ENCODE measurements at regions not wholly inside any gene's neighbourhood (a gene's known extent, or its start where the extent isn't known, plus 50 kb on each side); places are given as distances from the start of the nearest gene placed in this dataset.

- TF ChIP-seq, protein P1, sequence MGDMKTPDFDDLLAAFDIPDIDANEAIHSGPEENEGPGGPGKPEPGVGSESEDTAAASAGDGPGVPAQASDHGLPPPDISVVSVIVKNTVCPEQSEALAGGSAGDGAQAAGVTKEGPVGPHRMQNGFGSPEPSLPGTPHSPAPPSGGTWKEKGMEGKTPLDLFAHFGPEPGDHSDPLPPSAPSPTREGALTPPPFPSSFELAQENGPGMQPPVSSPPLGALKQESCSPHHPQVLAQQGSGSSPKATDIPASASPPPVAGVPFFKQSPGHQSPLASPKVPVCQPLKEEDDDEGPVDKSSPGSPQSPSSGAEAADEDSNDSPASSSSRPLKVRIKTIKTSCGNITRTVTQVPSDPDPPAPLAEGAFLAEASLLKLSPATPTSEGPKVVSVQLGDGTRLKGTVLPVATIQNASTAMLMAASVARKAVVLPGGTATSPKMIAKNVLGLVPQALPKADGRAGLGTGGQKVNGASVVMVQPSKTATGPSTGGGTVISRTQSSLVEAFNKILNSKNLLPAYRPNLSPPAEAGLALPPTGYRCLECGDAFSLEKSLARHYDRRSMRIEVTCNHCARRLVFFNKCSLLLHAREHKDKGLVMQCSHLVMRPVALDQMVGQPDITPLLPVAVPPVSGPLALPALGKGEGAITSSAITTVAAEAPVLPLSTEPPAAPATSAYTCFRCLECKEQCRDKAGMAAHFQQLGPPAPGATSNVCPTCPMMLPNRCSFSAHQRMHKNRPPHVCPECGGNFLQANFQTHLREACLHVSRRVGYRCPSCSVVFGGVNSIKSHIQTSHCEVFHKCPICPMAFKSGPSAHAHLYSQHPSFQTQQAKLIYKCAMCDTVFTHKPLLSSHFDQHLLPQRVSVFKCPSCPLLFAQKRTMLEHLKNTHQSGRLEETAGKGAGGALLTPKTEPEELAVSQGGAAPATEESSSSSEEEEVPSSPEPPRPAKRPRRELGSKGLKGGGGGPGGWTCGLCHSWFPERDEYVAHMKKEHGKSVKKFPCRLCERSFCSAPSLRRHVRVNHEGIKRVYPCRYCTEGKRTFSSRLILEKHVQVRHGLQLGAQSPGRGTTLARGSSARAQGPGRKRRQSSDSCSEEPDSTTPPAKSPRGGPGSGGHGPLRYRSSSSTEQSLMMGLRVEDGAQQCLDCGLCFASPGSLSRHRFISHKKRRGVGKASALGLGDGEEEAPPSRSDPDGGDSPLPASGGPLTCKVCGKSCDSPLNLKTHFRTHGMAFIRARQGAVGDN (IDR thresholded peaks at IDR 0.05): no peak
- TF ChIP-seq, protein P2, sequence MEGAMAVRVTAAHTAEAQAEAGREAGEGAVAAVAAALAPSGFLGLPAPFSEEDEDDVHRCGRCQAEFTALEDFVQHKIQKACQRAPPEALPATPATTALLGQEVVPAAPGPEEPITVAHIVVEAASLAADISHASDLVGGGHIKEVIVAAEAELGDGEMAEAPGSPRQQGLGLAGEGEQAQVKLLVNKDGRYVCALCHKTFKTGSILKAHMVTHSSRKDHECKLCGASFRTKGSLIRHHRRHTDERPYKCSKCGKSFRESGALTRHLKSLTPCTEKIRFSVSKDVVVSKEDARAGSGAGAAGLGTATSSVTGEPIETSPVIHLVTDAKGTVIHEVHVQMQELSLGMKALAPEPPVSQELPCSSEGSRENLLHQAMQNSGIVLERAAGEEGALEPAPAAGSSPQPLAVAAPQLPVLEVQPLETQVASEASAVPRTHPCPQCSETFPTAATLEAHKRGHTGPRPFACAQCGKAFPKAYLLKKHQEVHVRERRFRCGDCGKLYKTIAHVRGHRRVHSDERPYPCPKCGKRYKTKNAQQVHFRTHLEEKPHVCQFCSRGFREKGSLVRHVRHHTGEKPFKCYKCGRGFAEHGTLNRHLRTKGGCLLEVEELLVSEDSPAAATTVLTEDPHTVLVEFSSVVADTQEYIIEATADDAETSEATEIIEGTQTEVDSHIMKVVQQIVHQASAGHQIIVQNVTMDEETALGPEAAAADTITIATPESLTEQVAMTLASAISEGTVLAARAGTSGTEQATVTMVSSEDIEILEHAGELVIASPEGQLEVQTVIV (IDR thresholded peaks at IDR 0.05; ENCODE audit: borderline replicate concordance, partially characterized antibody): no peak
- TF ChIP-seq ASH2L (IDR thresholded peaks at IDR 0.05; ENCODE audit: borderline replicate concordance, low read depth) (no peak), SIN3A (IDR thresholded peaks at IDR 0.05; ENCODE audit: low read depth, low read length) (no peak), SIX5 (IDR thresholded peaks at IDR 0.05; ENCODE audit: low read depth, low read length, severe bottlenecking) (no peak), RUNX3 (IDR thresholded peaks at IDR 0.05; ENCODE audit: low read length) (no peak), E2F8 (IDR thresholded peaks at IDR 0.05; ENCODE audit: low read depth, partially characterized antibody) (no peak), SREBF1 (IDR thresholded peaks at IDR 0.05; ENCODE audit: low read length) (no peak), CHD2 (IDR thresholded peaks at IDR 0.05; ENCODE audit: borderline replicate concordance, low read depth, low read length) (no peak)
These were observed 211.4 kb downstream of the HACE1 start (continued) for GRCh38 chr6:104648347-104648746.
